Left renal pelvis (tissue), 4 donors: ENCODE measurements at regions not wholly inside any gene's neighbourhood (a gene's known extent, or its start where the extent isn't known, plus 50 kb on each side); places are given as distances from the start of the nearest gene placed in this dataset.
"Not testable (repeated sequence)": the region's sequence is repeated elsewhere in the genome, so short reads cannot be mapped to it uniquely, and the experiment has no call there.

ENCODE experiments used
- DNase-seq, 4 donors: peaks; one replicate each; pipeline ENCODE4 v3.0.0-alpha.2; 2013; ENCODE audit warnings: low read depth in 4 of 4, low spot score in 3 of 4

- DNase-seq = peak in 1 of 4 donors; percentile 4
Observed at GRCh38 chr21:21845901-21846300, 847.7 kb downstream of the NCAM2 start.

- DNase-seq = no peak
Observed at GRCh38 chr21:21851205-21851604, 853.0 kb downstream of the NCAM2 start.

GRCh38 chr21:21851657-21852056 lies 853.4 kb downstream of the NCAM2 start:
- no peak for DNase-seq

GRCh38 chr21:21858502-21859334 lies 860.5 kb downstream of the NCAM2 start:
- no peak for DNase-seq

- no peak for DNase-seq
Observed at GRCh38 chr21:21860888-21861287, 862.7 kb downstream of the NCAM2 start.

GRCh38 chr21:21864321-21864840 lies 866.2 kb downstream of the NCAM2 start:
- DNase-seq = no peak

GRCh38 chr21:21897275-21897883 lies 899.2 kb downstream of the NCAM2 start:
- DNase-seq = no peak

- no peak for DNase-seq
Observed at GRCh38 chr21:21898801-21899200, 900.6 kb downstream of the NCAM2 start.

- not testable (repeated sequence) for DNase-seq
Observed at GRCh38 chr21:21902416-21902815, 904.2 kb downstream of the NCAM2 start.

- DNase-seq = no peak
Observed at GRCh38 chr21:21907271-21907670, 909.1 kb downstream of the NCAM2 start.

- DNase-seq = no peak
Observed at GRCh38 chr21:21915816-21916215, 917.6 kb downstream of the NCAM2 start.

- DNase-seq = peak in 2 of 4 donors; percentile 2 to 22
Observed at GRCh38 chr21:21921410-21922232, 923.4 kb downstream of the NCAM2 start.

GRCh38 chr21:21929226-21929625 lies 931.0 kb downstream of the NCAM2 start:
- no peak for DNase-seq

- no peak for DNase-seq
Observed at GRCh38 chr21:21929789-21930188, 931.6 kb downstream of the NCAM2 start.

GRCh38 chr21:21952566-21952965 lies 954.4 kb downstream of the NCAM2 start:
- no peak for DNase-seq

- no peak for DNase-seq
Observed at GRCh38 chr21:21955204-21955603, 957.0 kb downstream of the NCAM2 start.

- no peak for DNase-seq
Observed at GRCh38 chr21:21957490-21957889, 959.3 kb downstream of the NCAM2 start.

- no peak for DNase-seq
Observed at GRCh38 chr21:21963911-21964310, 965.7 kb downstream of the NCAM2 start.

- no peak for DNase-seq
Observed at GRCh38 chr21:21968810-21969209, 970.6 kb downstream of the NCAM2 start.

GRCh38 chr21:21969211-21969610 lies 971.0 kb downstream of the NCAM2 start:
- DNase-seq = no peak

- no peak for DNase-seq
Observed at GRCh38 chr21:21971384-21971783, 973.2 kb downstream of the NCAM2 start.
